Epidermal melanocyte (primary cell): ENCODE measurements at regions not wholly inside any gene's neighbourhood (a gene's known extent, or its start where the extent isn't known, plus 50 kb on each side); places are given as distances from the start of the nearest gene placed in this dataset.

Experiments
- DNase-seq: peaks from one replicate; pipeline ENCODE4 v3.0.0; 2011; ENCODE audit warnings: low spot score; ENCODE audit not compliant: insufficient read length

GRCh38 chr1:234536741-234537140, 57.8 kb upstream of the TARBP1 start:
- DNase-seq: no peak

GRCh38 chr1:234535763-234536515, 57.0 kb upstream of the TARBP1 start:
- DNase-seq: no peak

GRCh38 chr1:234535218-234535617, 56.2 kb upstream of the TARBP1 start:
- no peak for DNase-seq

GRCh38 chr1:234533975-234534876, 55.2 kb upstream of the TARBP1 start:
- DNase-seq: peak; percentile 48

- no peak for DNase-seq
Observed at GRCh38 chr1:234533034-234533891, 54.3 kb upstream of the TARBP1 start.

GRCh38 chr1:234532503-234532922, 53.5 kb upstream of the TARBP1 start:
- no peak for DNase-seq

GRCh38 chr1:234531151-234531635, 52.2 kb upstream of the TARBP1 start:
- DNase-seq: no peak

- DNase-seq: no peak
Observed at GRCh38 chr1:234530672-234531071, 51.7 kb upstream of the TARBP1 start.

GRCh38 chr1:234529950-234530237, 50.9 kb upstream of the TARBP1 start:
- DNase-seq: no peak

- DNase-seq: no peak
Observed at GRCh38 chr1:234529095-234529949, 50.3 kb upstream of the TARBP1 start.
